HuH-7 (cell line): ENCODE measurements at regions not wholly inside any gene's neighbourhood (a gene's known extent, or its start where the extent isn't known, plus 50 kb on each side); places are given as distances from the start of the nearest gene placed in this dataset.
"Not testable (repeated sequence)": the region's sequence is repeated elsewhere in the genome, so short reads cannot be mapped to it uniquely, and the experiment has no call there.

Experiments used
- DNase-seq: peaks from one replicate; pipeline ENCODE4 v3.0.0; 2011; ENCODE audit warnings: low spot score

- DNase-seq = no peak
These were observed 136.2 kb downstream of the HMX1 start for GRCh38 chr4:8735236-8736089.

- DNase-seq = no peak
These were observed 138.9 kb downstream of the HMX1 start for GRCh38 chr4:8732681-8733243.

- no peak for DNase-seq
These were observed 139.5 kb downstream of the CPZ start for GRCh38 chr4:8732092-8732491.

- no peak for DNase-seq
These were observed 138.8 kb downstream of the CPZ start for GRCh38 chr4:8731364-8731763.

GRCh38 chr4:8730681-8731080 is 138.1 kb downstream of the CPZ start:
- DNase-seq = no peak

- no peak for DNase-seq
These were observed 137.6 kb downstream of the CPZ start for GRCh38 chr4:8730159-8730558.

- no peak for DNase-seq
These were observed 137.0 kb downstream of the CPZ start for GRCh38 chr4:8729408-8730149.

- no peak for DNase-seq
These were observed 136.2 kb downstream of the CPZ start for GRCh38 chr4:8728536-8729407.

GRCh38 chr4:8727546-8728510 is 135.3 kb downstream of the CPZ start:
- DNase-seq = no peak

- DNase-seq = no peak
These were observed 134.6 kb downstream of the CPZ start for GRCh38 chr4:8727131-8727530.

- no peak for DNase-seq
These were observed 133.8 kb downstream of the CPZ start for GRCh38 chr4:8726344-8726851.

GRCh38 chr4:8725845-8726244 is 133.3 kb downstream of the CPZ start:
- DNase-seq = no peak

GRCh38 chr4:8725071-8725841 is 132.7 kb downstream of the CPZ start:
- DNase-seq = no peak

- DNase-seq = no peak
These were observed 132.0 kb downstream of the CPZ start for GRCh38 chr4:8724436-8725070.

GRCh38 chr4:8723222-8723980 is 130.8 kb downstream of the CPZ start:
- DNase-seq = no peak

- no peak for DNase-seq
These were observed 130.0 kb downstream of the CPZ start for GRCh38 chr4:8722556-8722955.

GRCh38 chr4:8721621-8722020 is 129.1 kb downstream of the CPZ start:
- no peak for DNase-seq

- no peak for DNase-seq
These were observed 126.9 kb downstream of the CPZ start for GRCh38 chr4:8719421-8719820.

GRCh38 chr4:8717470-8717869 is 124.9 kb downstream of the CPZ start:
- not testable (repeated sequence) for DNase-seq
